ENCODE measurements at regions not wholly inside any gene's neighbourhood (a gene's known extent, or its start where the extent isn't known, plus 50 kb on each side); places are given as distances from the start of the nearest gene placed in this dataset.
A peak's percentile ranks its signal among the peaks of the same experiment; 100 is the strongest.

- in situ Hi-C loops (cut with MboI; ENCODE audit: low pct_unique_long_range_greater_than_20kb in 2 of 9, low sequenced_read_pairs in 9 of 9, unreplicated experiment in 9 of 9) = no loop called here
- H3K27ac ChIP-seq = no peak overlapping the region
- H3K4me1 ChIP-seq (replicated peaks in 1 of 2) = peaks cover 26 to 45% of the 10 kb centered on the region in 2 donors
- H3K4me3 ChIP-seq = no peak overlapping the region
- 7 to 75% (median 32%) methylated on average over 2 to 4 of the region's 5 CpGs; no CpG with 5 or more reads in 5 of the 10 experiments for WGBS, 10 experiments
- ATAC-seq (replicated peaks in 6 of 8) = peak in 7 of 8 experiments; percentile 9 to 88 (median 59)
Measured at GRCh38 chr22:26981541-26981940, 324.2 kb downstream of the MIAT start.

- no peak overlapping the region for H3K27ac ChIP-seq
- 0 to 100% methylated on average over 1 of the region's 1 CpG; no CpG with 5 or more reads in 8 of the 10 experiments for WGBS, 10 experiments
- in situ Hi-C loops (cut with MboI; ENCODE audit: low pct_unique_long_range_greater_than_20kb in 2 of 9, low sequenced_read_pairs in 9 of 9, unreplicated experiment in 9 of 9) = no loop called here
- no peak for ATAC-seq (replicated peaks in 6 of 8)
- H3K4me1 ChIP-seq (replicated peaks in 1 of 2) = peaks cover 33 to 55% of the 10 kb centered on the region in 2 donors
- H3K4me3 ChIP-seq = no peak overlapping the region
Measured at GRCh38 chr22:26983311-26983710, 325.9 kb downstream of the MIAT start.

- ATAC-seq (replicated peaks in 6 of 8) = no peak
- no peak overlapping the region for H3K4me3 ChIP-seq
- WGBS, 10 experiments = 79 to 83% (median 80%) methylated on average over 1 to 2 of the region's 2 CpGs; no CpG with 5 or more reads in 6 of the 10 experiments
- H3K4me1 ChIP-seq (replicated peaks in 1 of 2) = peaks cover 26 to 52% of the 10 kb centered on the region in 2 donors
- in situ Hi-C loops (cut with MboI; ENCODE audit: low pct_unique_long_range_greater_than_20kb in 2 of 9, low sequenced_read_pairs in 9 of 9, unreplicated experiment in 9 of 9) = no loop called here
- no peak overlapping the region for H3K27ac ChIP-seq
Measured at GRCh38 chr22:26985206-26985605, 327.8 kb downstream of the MIAT start.

GRCh38 chr22:26985931-26986782 is 328.8 kb downstream of the MIAT start:
- Histone ChIP-seq H3K4me3 (no peak overlapping the region), H3K4me1 (replicated peaks in 1 of 2) (peaks cover 26 to 55% of the 10 kb centered on the region in 2 donors), H3K27ac (peak overlapping the region; percentile 54 to 57)
- in situ Hi-C loops (cut with MboI; ENCODE audit: low pct_unique_long_range_greater_than_20kb in 2 of 9, low sequenced_read_pairs in 9 of 9, unreplicated experiment in 9 of 9) = no loop called here
- 0 to 67% (median 40%) methylated on average over 1 to 6 of the region's 11 CpGs; no CpG with 5 or more reads in 3 of the 10 experiments for WGBS, 10 experiments
- ATAC-seq (replicated peaks in 6 of 8) = peak in 5 of 8 experiments; percentile 74 to 88 (median 86)

GRCh38 chr22:26986884-26987283 is 329.5 kb downstream of the MIAT start:
- ATAC-seq (replicated peaks in 6 of 8) = peak in 5 of 8 experiments; percentile 2 to 48 (median 18)
- Histone ChIP-seq H3K4me1 (replicated peaks in 1 of 2) (peaks cover 21 to 48% of the 10 kb centered on the region in 2 donors), H3K4me3 (no peak overlapping the region), H3K27ac (peak overlapping the region; percentile 22 to 46)
- in situ Hi-C loops (cut with MboI; ENCODE audit: low pct_unique_long_range_greater_than_20kb in 2 of 9, low sequenced_read_pairs in 9 of 9, unreplicated experiment in 9 of 9) = no loop called here
- WGBS, 10 experiments = 13 to 92% (median 33%) methylated on average over 2 to 3 of the region's 3 CpGs; no CpG with 5 or more reads in 5 of the 10 experiments

GRCh38 chr22:26990503-26991189 is 333.3 kb downstream of the MIAT start:
- ATAC-seq (replicated peaks in 6 of 8) = no peak
- Histone ChIP-seq H3K27ac (no peak overlapping the region), H3K4me3 (no peak overlapping the region), H3K4me1 (replicated peaks in 1 of 2) (peaks cover 20 to 38% of the 10 kb centered on the region in 2 donors)
- 16 to 86% (median 59%) methylated on average over 1 to 6 of the region's 7 CpGs; no CpG with 5 or more reads in 1 of the 10 experiments for WGBS, 10 experiments
- in situ Hi-C loops (cut with MboI; ENCODE audit: low pct_unique_long_range_greater_than_20kb in 2 of 9, low sequenced_read_pairs in 9 of 9, unreplicated experiment in 9 of 9) = no loop called here

GRCh38 chr22:26992556-26992955 is 335.2 kb downstream of the MIAT start:
- no peak overlapping the region for H3K4me3 ChIP-seq
- peaks cover 3 to 19% of the 10 kb centered on the region in 2 donors for H3K4me1 ChIP-seq (replicated peaks in 1 of 2)
- ATAC-seq (replicated peaks in 6 of 8) = peak in 1 of 8 experiments; percentile 36
- 67 to 100% (median 85%) methylated on average over 1 to 2 of the region's 2 CpGs; no CpG with 5 or more reads in 6 of the 10 experiments for WGBS, 10 experiments
- in situ Hi-C loops (cut with MboI; ENCODE audit: low pct_unique_long_range_greater_than_20kb in 2 of 9, low sequenced_read_pairs in 9 of 9, unreplicated experiment in 9 of 9) = no loop called here
- no peak overlapping the region for H3K27ac ChIP-seq

- no peak overlapping the region for H3K27ac ChIP-seq
- H3K4me3 ChIP-seq = no peak overlapping the region
- in situ Hi-C loops (cut with MboI; ENCODE audit: low pct_unique_long_range_greater_than_20kb in 2 of 9, low sequenced_read_pairs in 9 of 9, unreplicated experiment in 9 of 9) = no loop called here
- H3K4me1 ChIP-seq (replicated peaks in 1 of 2) = peaks cover 3 to 18% of the 10 kb centered on the region in 2 donors
- peak in 2 of 8 experiments; percentile 26 to 62 for ATAC-seq (replicated peaks in 6 of 8)
- 50 to 95% (median 75%) methylated on average over 1 to 11 of the region's 11 CpGs for WGBS, 10 experiments
Measured at GRCh38 chr22:26993886-26994285, 336.5 kb downstream of the MIAT start.

GRCh38 chr22:26994801-26995200 is 337.4 kb downstream of the MIAT start:
- WGBS, 10 experiments = 60 to 87% (median 86%) methylated on average over 1 to 4 of the region's 4 CpGs; no CpG with 5 or more reads in 7 of the 10 experiments
- H3K4me3 ChIP-seq = no peak overlapping the region
- ATAC-seq (replicated peaks in 6 of 8) = no peak
- no peak overlapping the region for H3K27ac ChIP-seq
- H3K4me1 ChIP-seq (replicated peaks in 1 of 2) = peaks cover 2 to 13% of the 10 kb centered on the region in 2 donors
- in situ Hi-C loops (cut with MboI; ENCODE audit: low pct_unique_long_range_greater_than_20kb in 2 of 9, low sequenced_read_pairs in 9 of 9, unreplicated experiment in 9 of 9) = no loop called here

GRCh38 chr22:26995235-26995634 is 337.8 kb downstream of the MIAT start:
- in situ Hi-C loops (cut with MboI; ENCODE audit: low pct_unique_long_range_greater_than_20kb in 2 of 9, low sequenced_read_pairs in 9 of 9, unreplicated experiment in 9 of 9) = no loop called here
- Histone ChIP-seq H3K4me1 (replicated peaks in 1 of 2) (peaks cover 0 to 9% of the 10 kb centered on the region in 2 donors), H3K4me3 (no peak overlapping the region), H3K27ac (no peak overlapping the region)
- ATAC-seq (replicated peaks in 6 of 8) = no peak
- WGBS, 10 experiments = 17 to 83% (median 73%) methylated on average over 1 to 2 of the region's 3 CpGs; no CpG with 5 or more reads in 4 of the 10 experiments

- no peak overlapping the region for H3K4me3 ChIP-seq
- peaks cover 0 to 4% of the 10 kb centered on the region in 2 donors for H3K4me1 ChIP-seq (replicated peaks in 1 of 2)
- no peak for ATAC-seq (replicated peaks in 6 of 8)
- in situ Hi-C loops (cut with MboI; ENCODE audit: low pct_unique_long_range_greater_than_20kb in 2 of 9, low sequenced_read_pairs in 9 of 9, unreplicated experiment in 9 of 9) = no loop called here
- WGBS, 10 experiments = 17 to 83% (median 48%) methylated on average over 1 to 2 of the region's 2 CpGs; no CpG with 5 or more reads in 1 of the 10 experiments
- no peak overlapping the region for H3K27ac ChIP-seq
Measured at GRCh38 chr22:26996154-26996553, 338.8 kb downstream of the MIAT start.

- Histone ChIP-seq H3K4me1 (replicated peaks in 1 of 2) (peaks cover 2 to 10% of the 10 kb centered on the region in 2 donors), H3K27ac (no peak overlapping the region), H3K4me3 (no peak overlapping the region)
- in situ Hi-C loops (cut with MboI; ENCODE audit: low pct_unique_long_range_greater_than_20kb in 2 of 9, low sequenced_read_pairs in 9 of 9, unreplicated experiment in 9 of 9) = no loop called here
- WGBS, 10 experiments = 0 to 100% (median 81%) methylated on average over 1 to 3 of the region's 3 CpGs; no CpG with 5 or more reads in 3 of the 10 experiments
- ATAC-seq (replicated peaks in 6 of 8) = peak in 2 of 8 experiments; percentile 27 to 28
Measured at GRCh38 chr22:26998129-26998528, 340.7 kb downstream of the MIAT start.

GRCh38 chr22:26998716-26999115 is 341.3 kb downstream of the MIAT start:
- Histone ChIP-seq H3K4me3 (no peak overlapping the region), H3K4me1 (replicated peaks in 1 of 2) (peaks cover 8 to 15% of the 10 kb centered on the region in 2 donors), H3K27ac (no peak overlapping the region)
- 17 to 59% (median 50%) methylated on average over 1 to 2 of the region's 6 CpGs; no CpG with 5 or more reads in 5 of the 10 experiments for WGBS, 10 experiments
- no peak for ATAC-seq (replicated peaks in 6 of 8)
- in situ Hi-C loops (cut with MboI; ENCODE audit: low pct_unique_long_range_greater_than_20kb in 2 of 9, low sequenced_read_pairs in 9 of 9, unreplicated experiment in 9 of 9) = no loop called here

Data from motor neuron (in vitro differentiated cells).